NCI-H524 treated with DMSO at 0.1 percent for 48 hours (cell line): ENCODE measurements at regions not wholly inside any gene's neighbourhood (a gene's known extent, or its start where the extent isn't known, plus 50 kb on each side); places are given as distances from the start of the nearest gene placed in this dataset.
"Not testable (repeated sequence)": the region's sequence is repeated elsewhere in the genome, so short reads cannot be mapped to it uniquely, and the experiment has no call there.

Experiments used
- DNase-seq: peaks from one replicate; lab custom pipeline; 2025; lab: John Stamatoyannopoulos, UW

- DNase-seq, result peak; percentile 37
Measured at GRCh38 chr2:2590841-2591541, 259.9 kb upstream of the MYT1L start.

GRCh38 chr2:2590141-2590540 is 259.1 kb upstream of the MYT1L start:
- DNase-seq, result no peak

- DNase-seq, result no peak
Measured at GRCh38 chr2:2588777-2589176, 257.7 kb upstream of the MYT1L start.

- peak; percentile 93 for DNase-seq
Measured at GRCh38 chr2:2587354-2587753, 256.3 kb upstream of the MYT1L start.

GRCh38 chr2:2586931-2587330 is 255.9 kb upstream of the MYT1L start:
- peak; percentile 57 for DNase-seq

- DNase-seq, result peak; percentile 50
Measured at GRCh38 chr2:2586068-2586776, 255.1 kb upstream of the MYT1L start.

- no peak for DNase-seq
Measured at GRCh38 chr2:2582998-2583545, 252.0 kb upstream of the MYT1L start.

- no peak for DNase-seq
Measured at GRCh38 chr2:2581331-2582159, 250.5 kb upstream of the MYT1L start.

- not testable (repeated sequence) for DNase-seq
Measured at GRCh38 chr2:2580841-2581240, 249.8 kb upstream of the MYT1L start.

GRCh38 chr2:2580341-2580740 is 249.3 kb upstream of the MYT1L start:
- DNase-seq, result no peak

GRCh38 chr2:2579814-2580213 is 248.7 kb upstream of the MYT1L start:
- DNase-seq, result no peak

GRCh38 chr2:2577407-2577831 is 246.3 kb upstream of the MYT1L start:
- DNase-seq, result no peak

- DNase-seq, result no peak
Measured at GRCh38 chr2:2575870-2576386, 244.9 kb upstream of the MYT1L start.

- no peak for DNase-seq
Measured at GRCh38 chr2:2575181-2575577, 244.1 kb upstream of the MYT1L start.

GRCh38 chr2:2574401-2575180 is 243.5 kb upstream of the MYT1L start:
- DNase-seq, result no peak

- no peak for DNase-seq
Measured at GRCh38 chr2:2573658-2574293, 242.7 kb upstream of the MYT1L start.

- DNase-seq, result no peak
Measured at GRCh38 chr2:2573205-2573604, 242.1 kb upstream of the MYT1L start.

GRCh38 chr2:2572393-2573204 is 241.5 kb upstream of the MYT1L start:
- no peak for DNase-seq

- DNase-seq, result no peak
Measured at GRCh38 chr2:2571301-2572150, 240.5 kb upstream of the MYT1L start.
